ENCODE measurements at regions not wholly inside any gene's neighbourhood (a gene's known extent, or its start where the extent isn't known, plus 50 kb on each side); places are given as distances from the start of the nearest gene placed in this dataset.

- no peak overlapping the region for H3K27ac ChIP-seq
- DNase-seq (ENCODE audit: low spot score) = no peak
- POLR2A ChIA-PET (ENCODE audit: low non-redundant PET) = no interaction called here
- CTCF ChIA-PET = no interaction called here
- no peak for TF ChIP-seq CTCF (conservative IDR thresholded peaks at IDR 0.05; ENCODE audit: low read depth)
Observed at GRCh38 chr7:104054362-104054761, 64.9 kb upstream of the RELN start.

- H3K27ac ChIP-seq = no peak overlapping the region
- DNase-seq (ENCODE audit: low spot score) = no peak
- ChIA-PET POLR2A (ENCODE audit: low non-redundant PET) (no interaction called here), CTCF (no interaction called here)
- no peak for TF ChIP-seq CTCF (conservative IDR thresholded peaks at IDR 0.05; ENCODE audit: low read depth)
Observed at GRCh38 chr7:104052979-104053378, 63.5 kb upstream of the RELN start.

GRCh38 chr7:104048055-104048454 lies 58.6 kb upstream of the RELN start:
- CTCF ChIA-PET = no interaction called here
- POLR2A ChIA-PET (ENCODE audit: low non-redundant PET) = no interaction called here
- no peak overlapping the region for H3K27ac ChIP-seq
- DNase-seq (ENCODE audit: low spot score) = no peak
- no peak for TF ChIP-seq CTCF (conservative IDR thresholded peaks at IDR 0.05; ENCODE audit: low read depth)

GRCh38 chr7:104045183-104045582 lies 55.7 kb upstream of the RELN start:
- CTCF ChIA-PET = no interaction called here
- DNase-seq (ENCODE audit: low spot score) = no peak
- no peak for TF ChIP-seq CTCF (conservative IDR thresholded peaks at IDR 0.05; ENCODE audit: low read depth)

GRCh38 chr7:104040666-104041065 lies 51.2 kb upstream of the RELN start:
- no peak for DNase-seq (ENCODE audit: low spot score)
- no peak for TF ChIP-seq CTCF (conservative IDR thresholded peaks at IDR 0.05; ENCODE audit: low read depth)
- H3K27ac ChIP-seq = no peak overlapping the region
- ChIA-PET POLR2A (ENCODE audit: low non-redundant PET) (no interaction called here), CTCF (no interaction called here)

More at GRCh38 chr7:104045183-104045582, 55.7 kb upstream of the RELN start:
- POLR2A ChIA-PET (ENCODE audit: low non-redundant PET) = interaction anchor here (0.7 kb wide), 1 partner anchor 123 kb away, joined by 3 read pairs; no protein-coding TSS in a partner anchor
- H3K27ac ChIP-seq = no peak overlapping the region

GRCh38 chr7:104039363-104039762 lies 49.9 kb upstream of the RELN start:
- ChIA-PET POLR2A (ENCODE audit: low non-redundant PET) (no interaction called here), CTCF (interaction anchor here (1.0 kb wide), 1 partner anchor 34 kb away, joined by 3 read pairs; no protein-coding TSS in a partner anchor)
- H3K27ac ChIP-seq = no peak overlapping the region
- no peak for TF ChIP-seq CTCF (conservative IDR thresholded peaks at IDR 0.05; ENCODE audit: low read depth)
- DNase-seq (ENCODE audit: low spot score) = no peak
